Fibroblast of mammary gland (primary cell): ENCODE measurements at regions not wholly inside any gene's neighbourhood (a gene's known extent, or its start where the extent isn't known, plus 50 kb on each side); places are given as distances from the start of the nearest gene placed in this dataset.
"Not testable (repeated sequence)": the region's sequence is repeated elsewhere in the genome, so short reads cannot be mapped to it uniquely, and the experiment has no call there.

Source experiments
- DNase-seq: peaks from one replicate; pipeline ENCODE4 v3.0.0-alpha.2; 2010; ENCODE audit warnings: low read depth
- H3K4me3 ChIP-seq: 2 replicates; pipeline ENCODE4 v1.5.1; 2011; ENCODE audit warnings: low read depth, mild to moderate bottlenecking, low read length, moderate library complexity; ENCODE audit not compliant: control insufficient read depth
- CTCF ChIP-seq: conservative IDR thresholded peaks from 2 replicates; pipeline ENCODE4 v1.5.1; 2011; ENCODE audit warnings: low read depth, low read length, inconsistent platforms; ENCODE audit not compliant: control insufficient read depth, insufficient read depth

DNA sequence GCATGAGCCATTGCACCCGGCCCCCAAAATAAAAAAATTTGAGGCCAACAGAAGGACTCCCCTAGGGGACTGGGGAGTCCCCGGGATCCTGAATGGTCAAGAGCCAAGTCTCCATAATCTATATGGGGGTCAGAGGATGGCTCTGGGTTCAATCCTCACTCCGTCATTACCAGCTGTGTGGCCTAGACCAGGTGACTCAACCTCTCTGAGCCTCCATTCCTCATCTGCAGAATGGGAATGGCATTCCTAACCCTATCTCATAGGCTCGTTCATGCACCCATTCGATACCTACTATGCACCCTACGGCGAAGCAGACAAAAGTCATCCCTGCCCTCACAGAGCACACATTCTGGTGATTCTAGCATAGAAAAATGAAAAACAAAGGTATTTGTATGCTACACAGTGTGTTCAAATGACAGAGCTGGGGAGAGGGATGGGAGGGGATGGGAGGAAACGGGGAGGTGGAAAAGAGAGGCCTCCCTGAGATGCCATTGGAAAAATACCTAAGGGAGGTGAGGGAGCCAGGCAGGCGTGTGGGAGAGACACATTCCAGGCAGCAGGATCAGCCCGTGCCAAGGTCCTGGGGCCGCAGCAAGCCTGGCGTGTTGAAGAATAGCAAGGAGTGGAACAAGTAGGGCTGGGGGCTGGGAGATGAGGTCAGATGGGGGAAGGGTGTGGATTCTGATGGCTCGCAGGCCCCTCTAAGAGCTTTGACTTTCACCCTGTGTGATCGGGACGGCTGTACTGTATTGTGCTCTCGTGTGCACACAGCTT is 71.2 kb downstream of the RMI2 start:
- no peak for TF ChIP-seq CTCF
- H3K4me3 ChIP-seq: no peak overlapping the region
- no peak for DNase-seq

GRCh38 chr16:11417487-11417886 is 72.2 kb downstream of the RMI2 start:
- DNase-seq: no peak
- H3K4me3 ChIP-seq: no peak overlapping the region
- TF ChIP-seq CTCF: no peak

DNA sequence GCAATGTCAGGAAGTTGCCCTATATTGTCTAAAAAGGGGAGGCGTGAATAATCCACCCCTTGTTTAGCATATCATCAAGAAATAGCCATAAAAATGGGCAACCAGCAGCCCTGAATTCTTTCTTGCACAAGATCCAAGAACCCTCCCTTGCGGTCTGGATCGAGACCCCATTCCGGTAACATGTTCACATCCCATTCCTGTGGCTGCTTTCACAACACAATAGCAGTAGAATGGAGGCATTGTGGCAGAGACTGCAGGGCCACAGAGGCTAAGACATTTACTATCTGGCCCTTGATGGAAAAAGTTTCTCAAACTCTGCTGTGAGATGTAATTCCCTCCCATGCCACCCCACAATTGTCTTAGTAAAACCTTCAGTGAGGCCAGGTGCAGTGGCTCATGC is 73.2 kb downstream of the RMI2 start:
- no peak for TF ChIP-seq CTCF
- no peak for DNase-seq
- H3K4me3 ChIP-seq: no peak overlapping the region

DNA sequence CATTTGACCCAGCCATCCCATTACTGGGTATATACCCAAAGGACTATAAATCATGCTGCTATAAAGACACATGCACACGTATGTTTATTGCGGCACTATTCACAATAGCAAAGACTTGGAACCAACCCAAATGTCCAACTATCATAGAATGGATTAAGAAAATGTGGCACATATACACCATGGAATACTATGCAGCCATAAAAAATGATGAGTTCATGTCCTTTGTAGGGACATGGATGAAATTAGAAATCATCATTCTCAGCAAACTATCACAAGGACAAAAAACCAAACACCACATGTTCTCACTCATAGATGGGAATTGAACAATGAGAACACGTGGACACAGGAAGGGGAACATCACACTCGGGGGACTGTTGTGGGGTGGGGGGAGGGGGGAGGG is 74.8 kb downstream of the RMI2 start:
- DNase-seq, H3K4me3 ChIP-seq: not testable (repeated sequence)

- TF ChIP-seq CTCF: no peak
- no peak for DNase-seq
Observed at GRCh38 chr16:11420895-11421294, 75.6 kb downstream of the RMI2 start.

DNA sequence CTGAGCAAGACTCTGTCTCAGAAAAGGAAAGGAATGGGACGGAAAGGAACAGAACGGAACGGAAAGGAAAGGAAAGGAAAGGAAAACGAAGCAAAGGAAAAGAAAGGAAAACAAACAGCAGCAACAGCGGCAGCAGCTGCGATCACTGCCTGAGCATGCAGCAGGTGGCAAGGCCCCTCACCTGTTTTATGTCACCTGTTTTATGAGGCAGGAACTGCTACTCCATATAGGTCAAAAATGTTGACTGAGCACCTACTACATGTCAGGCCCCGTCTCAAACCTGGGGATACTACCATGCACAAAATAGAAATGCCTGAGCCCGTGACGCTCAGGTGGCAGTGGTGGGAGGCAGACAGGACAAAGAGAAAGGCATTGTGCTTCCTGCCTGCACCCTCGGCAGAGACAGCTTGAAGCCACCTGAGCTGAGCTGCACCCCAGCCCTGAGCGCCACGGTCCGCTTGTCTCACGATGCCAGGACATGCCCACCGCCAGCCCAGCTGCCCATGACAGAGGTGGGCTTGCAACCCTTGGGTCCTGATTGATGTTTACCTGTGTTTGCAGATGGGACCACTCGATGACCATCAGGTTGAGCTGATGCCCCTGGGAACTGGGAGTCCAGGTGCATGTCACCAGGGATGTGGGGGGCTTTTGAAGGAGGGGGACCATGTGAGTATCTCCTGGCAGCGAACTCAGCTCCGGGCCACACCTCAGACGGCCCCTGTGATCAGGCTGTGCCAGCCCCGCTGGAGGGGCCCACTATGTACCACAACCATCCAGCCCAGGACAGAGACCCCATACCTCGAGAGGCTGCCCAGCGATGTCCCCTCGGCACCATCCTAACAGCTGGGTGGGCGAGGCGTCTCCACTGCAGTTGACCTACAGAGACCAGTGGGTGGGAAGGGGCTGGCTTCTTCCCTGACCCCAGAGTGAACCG is 77.4 kb downstream of the RMI2 start:
- H3K4me3 ChIP-seq: no peak overlapping the region
- no peak for TF ChIP-seq CTCF
- no peak for DNase-seq

More at GRCh38 chr16:11420895-11421294, 75.6 kb downstream of the RMI2 start:
- no peak overlapping the region for H3K4me3 ChIP-seq
